Small intestine (tissue), 7 donors: ENCODE measurements at regions not wholly inside any gene's neighbourhood (a gene's known extent, or its start where the extent isn't known, plus 50 kb on each side); places are given as distances from the start of the nearest gene placed in this dataset.

Experiments
- DNase-seq, 2 donors: peaks; one replicate each; pipeline versions ENCODE4 v3.0.0 to v3.0.0-alpha.2; 2013
- FAIRE-seq: peaks from 2 replicates; lab custom pipeline; 2012; peaks lifted over from hg19 to GRCh38; lab: Jason Lieb, UNC
- H3K27ac ChIP-seq, 3 donors: one replicate each; pipeline ENCODE4 v1.5.1; 2013; ENCODE audit warnings: low read length in 2 of 3, mild to moderate bottlenecking in 2 of 3, control low read depth in 1 of 3, inconsistent platforms in 1 of 3, low read depth in 1 of 3, moderate library complexity in 1 of 3
- H3K27me3 ChIP-seq, 3 donors: one replicate each; pipeline ENCODE4 v1.6.1; 2013; ENCODE audit warnings: low read length in 3 of 3, inconsistent platforms in 1 of 3; ENCODE audit not compliant: control insufficient read depth in 3 of 3, insufficient read depth in 3 of 3
- H3K36me3 ChIP-seq, 3 donors: one replicate each; pipeline ENCODE4 v1.6.1; 2013; ENCODE audit warnings: low read length in 3 of 3, inconsistent platforms in 1 of 3, low read depth in 1 of 3, mild to moderate bottlenecking in 1 of 3, moderate library complexity in 1 of 3; ENCODE audit not compliant: control insufficient read depth in 3 of 3, insufficient read depth in 2 of 3
- H3K4me1 ChIP-seq, 3 donors: one replicate each; pipeline ENCODE4 v1.6.1; 2013; ENCODE audit warnings: low read length in 2 of 3, inconsistent platforms in 1 of 3, low read depth in 1 of 3, mild to moderate bottlenecking in 1 of 3, moderate library complexity in 1 of 3; ENCODE audit not compliant: control insufficient read depth in 3 of 3, insufficient read depth in 2 of 3
- H3K4me3 ChIP-seq, 3 donors: one replicate each; pipeline ENCODE4 v1.5.1; 2013; ENCODE audit warnings: low read length in 3 of 3, control low read depth in 1 of 3, inconsistent platforms in 1 of 3, low read depth in 1 of 3, mild to moderate bottlenecking in 1 of 3, moderate library complexity in 1 of 3
- H3K9me3 ChIP-seq, 2 donors: one replicate each; pipeline ENCODE4 v1.6.1; 2013; ENCODE audit warnings: low read depth in 1 of 2, low read length in 1 of 2; ENCODE audit not compliant: control insufficient read depth in 2 of 2, insufficient read depth in 1 of 2
- WGBS, 3 donors: extraction: QIAGEN DNeasy Blood & Tissue Kit; methylation state at CpG; one replicate each; pipeline ENCODE4 v1.1.7; 2013; 5-methylcytosine and 5-hydroxymethylcytosine counted together
- donor health status: healthy with polysubstance abuse.
- donor health status: control.
- donor health status: control.
- donor health status: Bipolar disorder and iron deficiency.
- donor health status: healthy.

DNA sequence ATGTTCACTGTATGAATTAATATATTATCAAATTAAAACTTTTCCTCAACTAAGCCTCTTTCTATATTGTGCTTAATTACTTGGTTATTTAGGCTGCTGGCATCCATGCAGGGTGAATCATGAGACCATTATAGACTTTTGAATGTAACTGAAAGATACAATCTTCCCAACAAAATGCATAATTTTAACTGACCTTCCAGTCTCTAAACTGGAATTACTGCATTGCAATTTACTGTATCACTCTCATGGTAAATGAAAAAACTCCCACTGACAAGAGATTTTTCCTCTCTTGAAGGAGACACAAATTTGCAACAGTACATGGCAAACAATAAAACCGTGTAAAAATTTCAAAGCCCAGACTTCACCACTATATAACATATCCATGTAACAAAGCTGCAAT, 349.5 kb downstream of the DRD1 start:
- Histone ChIP-seq H3K4me3 (no peak overlapping the region), H3K4me1 (no peaks in the 10 kb centered on the region), H3K27me3 (no peaks in the 10 kb centered on the region), H3K27ac (no peak overlapping the region), H3K9me3 (no peaks in the 10 kb centered on the region), H3K36me3 (no peaks in the 10 kb centered on the region)
- FAIRE-seq: no peak
- WGBS, 3 donors: 76 to 84% (median 81%) methylated on average over 1 of the region's 1 CpG
- no peak for DNase-seq

- Histone ChIP-seq H3K36me3 (no peaks in the 10 kb centered on the region), H3K9me3 (no peaks in the 10 kb centered on the region), H3K4me1 (no peaks in the 10 kb centered on the region), H3K4me3 (no peak overlapping the region), H3K27ac (no peak overlapping the region), H3K27me3 (no peaks in the 10 kb centered on the region)
- DNase-seq (peak; percentile 38 to 63), FAIRE-seq (no peak)
- 20 to 60% (median 46%) methylated on average over 3 of the region's 3 CpGs for WGBS, 3 donors
Observed at GRCh38 chr5:175092691-175093090, 351.3 kb downstream of the DRD1 start.

DNA sequence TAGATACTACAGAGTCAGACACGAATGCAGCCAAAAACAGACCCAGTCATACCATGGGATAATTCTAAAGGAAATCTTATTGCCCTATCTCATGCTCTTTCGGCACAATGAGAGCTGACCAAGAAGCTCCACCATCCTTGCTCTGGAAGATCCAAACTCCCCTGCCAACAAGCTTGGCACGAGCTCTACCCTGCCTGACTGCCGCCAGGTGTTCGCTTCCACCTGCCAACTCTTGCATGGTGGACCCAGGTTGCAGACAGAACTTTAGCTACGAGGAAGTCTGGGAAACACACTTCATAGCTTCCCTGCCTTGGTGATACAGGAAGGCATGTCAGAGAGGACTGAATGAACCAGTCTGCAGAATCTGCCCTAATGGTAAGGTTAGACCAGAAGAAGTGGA, 355.0 kb downstream of the DRD1 start:
- Histone ChIP-seq H3K4me1 (no peaks in the 10 kb centered on the region), H3K27ac (no peak overlapping the region), H3K27me3 (no peaks in the 10 kb centered on the region), H3K4me3 (no peak overlapping the region), H3K9me3 (no peaks in the 10 kb centered on the region), H3K36me3 (no peaks in the 10 kb centered on the region)
- FAIRE-seq: no peak
- no peak for DNase-seq
- 28 to 67% (median 35%) methylated on average over 6 of the region's 6 CpGs for WGBS, 3 donors

- no peak overlapping the region for H3K4me3 ChIP-seq
- no peaks in the 10 kb centered on the region for H3K27me3 ChIP-seq
- DNase-seq: no peak
- WGBS, 3 donors: 72 to 77% (median 76%) methylated on average over 4 of the region's 4 CpGs
- H3K4me1 ChIP-seq: no peaks in the 10 kb centered on the region
- FAIRE-seq: no peak
- no peaks in the 10 kb centered on the region for H3K9me3 ChIP-seq
- H3K36me3 ChIP-seq: no peaks in the 10 kb centered on the region
- H3K27ac ChIP-seq: no peak overlapping the region
Observed at GRCh38 chr5:175082866-175083590, 358.6 kb downstream of the MSX2 start.

- Histone ChIP-seq H3K9me3 (no peaks in the 10 kb centered on the region), H3K36me3 (no peaks in the 10 kb centered on the region), H3K4me3 (no peak overlapping the region), H3K27ac (no peak overlapping the region), H3K27me3 (no peaks in the 10 kb centered on the region), H3K4me1 (no peaks in the 10 kb centered on the region)
- FAIRE-seq: no peak
- no peak for DNase-seq
- 7 to 48% (median 22%) methylated on average over 1 of the region's 1 CpG for WGBS, 3 donors
Observed at GRCh38 chr5:175082346-175082745, 358.0 kb downstream of the MSX2 start.

GRCh38 chr5:175079707-175080106, 355.3 kb downstream of the MSX2 start:
- 56 to 64% (median 63%) methylated on average over 2 of the region's 2 CpGs for WGBS, 3 donors
- no peaks in the 10 kb centered on the region for H3K27me3 ChIP-seq
- no peak overlapping the region for H3K4me3 ChIP-seq
- no peaks in the 10 kb centered on the region for H3K4me1 ChIP-seq
- H3K9me3 ChIP-seq: peaks cover 0 to 2% of the 10 kb centered on the region in 2 donors
- no peak overlapping the region for H3K27ac ChIP-seq
- no peak for FAIRE-seq
- H3K36me3 ChIP-seq: no peaks in the 10 kb centered on the region
- DNase-seq: no peak

DNA sequence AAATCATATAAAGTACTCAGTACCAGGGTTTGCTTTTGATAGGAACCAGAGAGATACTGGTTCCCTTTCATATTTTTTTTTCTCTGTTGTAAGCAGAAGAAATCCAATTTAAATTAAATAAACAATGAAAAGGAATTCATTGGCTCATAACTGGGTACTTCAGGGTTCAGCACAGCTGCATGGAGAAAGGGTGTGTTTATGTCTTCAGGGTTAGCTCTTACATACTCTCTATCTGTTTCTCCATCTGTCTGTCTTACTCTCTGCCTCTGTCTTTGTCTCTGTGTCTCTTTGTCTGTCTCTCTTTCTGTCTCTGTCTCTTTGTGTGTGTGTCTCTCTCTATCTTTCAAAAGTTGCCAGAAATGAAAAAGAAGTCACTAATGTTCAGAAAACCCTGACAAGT, 345.9 kb downstream of the MSX2 start:
- no peak overlapping the region for H3K27ac ChIP-seq
- no peaks in the 10 kb centered on the region for H3K4me1 ChIP-seq
- no peaks in the 10 kb centered on the region for H3K36me3 ChIP-seq
- FAIRE-seq: no peak
- no peaks in the 10 kb centered on the region for H3K27me3 ChIP-seq
- DNase-seq: no peak
- no peaks in the 10 kb centered on the region for H3K9me3 ChIP-seq
- no peak overlapping the region for H3K4me3 ChIP-seq

GRCh38 chr5:175060257-175060656, 335.9 kb downstream of the MSX2 start:
- H3K27me3 ChIP-seq: peaks cover 0 to 14% (median 0%) of the 10 kb centered on the region in 3 donors
- WGBS, 3 donors: 24 to 38% (median 28%) methylated on average over 2 of the region's 2 CpGs
- H3K4me1 ChIP-seq: no peaks in the 10 kb centered on the region
- H3K27ac ChIP-seq: no peak overlapping the region
- H3K4me3 ChIP-seq: no peak overlapping the region
- DNase-seq: no peak
- no peaks in the 10 kb centered on the region for H3K9me3 ChIP-seq
- no peak for FAIRE-seq
- no peaks in the 10 kb centered on the region for H3K36me3 ChIP-seq

GRCh38 chr5:175059687-175060211, 335.4 kb downstream of the MSX2 start:
- no peaks in the 10 kb centered on the region for H3K9me3 ChIP-seq
- H3K27ac ChIP-seq: no peak overlapping the region
- DNase-seq (peak in 1 of 2 donors; percentile 19), FAIRE-seq (no peak)
- H3K4me1 ChIP-seq: no peaks in the 10 kb centered on the region
- peaks cover 0 to 14% (median 0%) of the 10 kb centered on the region in 3 donors for H3K27me3 ChIP-seq
- no peak overlapping the region for H3K4me3 ChIP-seq
- no peaks in the 10 kb centered on the region for H3K36me3 ChIP-seq
- 2 to 10% (median 7%) methylated on average over 22 of the region's 22 CpGs for WGBS, 3 donors
